Urothelium cell line (cell line): ENCODE measurements at regions not wholly inside any gene's neighbourhood (a gene's known extent, or its start where the extent isn't known, plus 50 kb on each side); places are given as distances from the start of the nearest gene placed in this dataset.

Experiments used
- DNase-seq: peaks from one replicate; pipeline ENCODE4 v3.0.0; 2011; ENCODE audit warnings: low spot score, mixed read lengths
- FAIRE-seq: peaks from 2 replicates; lab custom pipeline; 2011; peaks lifted over from hg19 to GRCh38; lab: Jason Lieb, UNC

- DNase-seq = no peak
- no peak for FAIRE-seq
These were observed 59.5 kb upstream of the EXOC2 start for GRCh38 chr6:752438-752837.

GRCh38 chr6:751765-752164, 58.8 kb upstream of the EXOC2 start:
- no peak for FAIRE-seq

GRCh38 chr6:747921-748320, 55.0 kb upstream of the EXOC2 start:
- DNase-seq (no peak), FAIRE-seq (no peak)

More at GRCh38 chr6:751765-752164, 58.8 kb upstream of the EXOC2 start:
- no peak for DNase-seq

- no peak for FAIRE-seq
- no peak for DNase-seq
These were observed 54.1 kb upstream of the EXOC2 start for GRCh38 chr6:747028-747427.

- FAIRE-seq (no peak), DNase-seq (no peak)
These were observed 51.9 kb upstream of the EXOC2 start for GRCh38 chr6:744666-745353.

- no peak for FAIRE-seq
- no peak for DNase-seq
These were observed 50.6 kb upstream of the EXOC2 start for GRCh38 chr6:743320-744096.
